H1 (cell line): ENCODE measurements at regions not wholly inside any gene's neighbourhood (a gene's known extent, or its start where the extent isn't known, plus 50 kb on each side); places are given as distances from the start of the nearest gene placed in this dataset.

Experiments
- CHD7 ChIP-seq: fragments of 300-600 bp; sonication (generic); IDR thresholded peaks from 2 replicates; pipeline ENCODE4 v1.7.1; 2012; ENCODE audit warnings: low read length, moderate library complexity, mild to moderate bottlenecking, inconsistent platforms; ENCODE audit not compliant: insufficient replicate concordance
- CTBP2 ChIP-seq: IDR thresholded peaks from 2 replicates; pipeline ENCODE4 v1.7.0; 2011; ENCODE audit warnings: borderline replicate concordance, mild to moderate bottlenecking, moderate library complexity, mixed read lengths, low read length; ENCODE audit not compliant: insufficient read depth, insufficient read length
- CTCF ChIP-seq, 3 experiments: IDR thresholded peaks; 1 replicate in 2 of 3; 2 replicates in 1 of 3; pipeline versions ENCODE4 v1.5.1 to v1.6.1; 2011; ENCODE audit warnings: low read length in 3 of 3, mild to moderate bottlenecking in 3 of 3, inconsistent platforms in 2 of 3, low read depth in 1 of 3, moderate library complexity in 1 of 3; ENCODE audit not compliant: insufficient read depth in 1 of 3; ENCODE audit errors: control extremely low read depth in 1 of 3
- GTF2F1 ChIP-seq: IDR thresholded peaks from 2 replicates; pipeline ENCODE4 v1.6.1; 2012; ENCODE audit warnings: low read depth, low read length, improper control_type of control experiment, borderline replicate concordance
- KDM1A ChIP-seq: fragments of 200-600, 300-600 bp; sonication (generic); IDR thresholded peaks from 2 replicates; pipeline ENCODE4 v1.7.1; 2016; ENCODE audit warnings: mild to moderate bottlenecking, low read length, borderline replicate concordance
- MAFK ChIP-seq: IDR thresholded peaks from 2 replicates; pipeline ENCODE4 v1.6.1; 2012; ENCODE audit warnings: low read depth, mild to moderate bottlenecking, improper control_type of control experiment, low read length
- PHF8 ChIP-seq: fragments of 200-600 bp; sonication (generic); conservative IDR thresholded peaks from 2 replicates; pipeline ENCODE4 v1.7.1; 2012; ENCODE audit warnings: low read depth, mild to moderate bottlenecking, inconsistent platforms, low read length, moderate library complexity
- RXRA ChIP-seq: IDR thresholded peaks from 2 replicates; pipeline ENCODE4 v1.6.1; 2011; ENCODE audit warnings: low read depth, mild to moderate bottlenecking, low read length, moderate library complexity; ENCODE audit not compliant: insufficient read depth
- SP4 ChIP-seq: IDR thresholded peaks from 2 replicates; pipeline ENCODE4 v1.6.1; 2012; ENCODE audit warnings: low read length, inconsistent platforms
- SRF ChIP-seq: IDR thresholded peaks from 2 replicates; pipeline ENCODE4 v1.6.1; 2011; ENCODE audit warnings: mild to moderate bottlenecking, low read depth, low read length, moderate library complexity

DNA sequence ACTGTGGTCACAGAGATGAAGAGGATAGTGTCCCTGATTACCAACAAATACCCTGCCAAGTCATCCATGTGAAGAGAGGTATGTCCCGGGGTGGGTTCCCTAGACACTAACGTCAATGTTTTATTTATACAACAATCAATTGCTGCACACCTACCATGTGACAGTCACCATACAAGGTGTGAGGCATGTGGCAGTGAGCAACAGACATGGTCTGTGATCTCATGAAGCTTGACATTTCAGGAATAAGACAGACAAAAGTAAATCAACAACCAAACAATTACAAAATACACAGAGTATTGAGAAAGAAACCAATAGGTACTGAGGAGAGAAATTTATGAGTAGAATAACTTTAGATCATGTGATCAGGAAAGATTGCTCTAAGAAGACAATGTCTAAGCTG, 268.6 kb downstream of the MRTFB start (continued):
- TF ChIP-seq CHD7 (no peak), PHF8 (no peak), MAFK (no peak), RXRA (no peak), CTCF (IDR thresholded peaks at IDR 0.05; ENCODE audit: control extremely low read depth in 1 of 3, insufficient read depth in 1 of 3, low read depth in 1 of 3, low read length in 3 of 3) (no peak), KDM1A (no peak), GTF2F1 (no peak), CTBP2 (no peak), SP4 (no peak), SRF (no peak)
